ENCODE measurements at regions not wholly inside any gene's neighbourhood (a gene's known extent, or its start where the extent isn't known, plus 50 kb on each side); places are given as distances from the start of the nearest gene placed in this dataset.
"Not testable (repeated sequence)": the region's sequence is repeated elsewhere in the genome, so short reads cannot be mapped to it uniquely, and the experiment has no call there.

DNA sequence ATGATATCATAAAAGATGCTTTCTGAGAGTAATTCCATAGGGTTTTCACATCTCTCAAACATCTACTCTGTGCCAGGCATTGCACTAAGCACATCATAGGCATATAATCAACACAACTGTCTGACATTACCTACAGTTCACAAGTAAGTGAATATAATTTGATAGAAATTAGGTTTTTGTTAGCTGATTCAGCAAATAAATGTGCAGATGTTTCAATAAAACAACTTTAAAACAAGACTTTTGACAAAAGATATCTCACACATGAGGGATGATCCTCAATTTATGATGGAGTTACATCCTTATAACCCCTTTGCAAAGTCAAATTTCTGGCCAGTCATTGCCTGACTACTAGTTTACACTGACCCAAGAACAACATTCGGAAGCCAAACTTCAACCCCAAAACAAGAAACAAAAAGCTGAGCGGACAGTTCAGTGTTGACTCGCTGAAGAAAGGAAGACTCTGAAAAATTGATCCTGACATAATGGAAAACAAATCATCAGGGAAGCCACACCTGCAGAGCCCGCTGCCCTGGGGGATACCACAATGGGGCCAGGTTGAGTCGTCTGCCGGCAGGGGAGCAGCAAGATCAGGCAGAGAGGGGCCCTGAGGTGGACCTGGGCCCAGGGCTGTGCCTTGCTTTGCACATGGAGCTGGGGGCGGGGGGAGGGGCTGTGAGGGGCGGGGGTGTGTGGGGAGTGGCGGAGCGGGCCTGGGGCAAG is 739.2 kb upstream of the GJE1 start:
- no peak for DNase-seq (ENCODE audit: low read depth)

DNA sequence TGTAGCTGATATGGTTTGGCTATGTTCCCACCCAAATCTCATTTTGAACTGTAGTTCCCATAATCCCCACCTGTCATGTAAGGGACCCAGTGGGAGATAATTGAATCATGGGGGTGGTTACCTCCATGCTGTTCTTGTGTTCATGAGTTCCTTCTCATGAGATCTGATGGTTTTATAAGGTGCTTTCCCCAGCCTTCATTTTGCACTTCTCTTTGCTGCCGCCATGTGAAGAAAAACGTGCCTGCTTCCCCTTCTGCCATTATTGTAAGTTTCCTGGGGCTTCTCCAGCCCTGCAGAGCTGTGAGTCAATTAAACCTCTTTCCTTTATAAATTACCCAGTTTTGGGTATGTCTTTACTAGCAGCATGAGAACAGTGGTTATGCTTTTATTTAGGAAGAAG is 741.6 kb upstream of the GJE1 start:
- DNase-seq (ENCODE audit: low read depth), result not testable (repeated sequence)

DNA sequence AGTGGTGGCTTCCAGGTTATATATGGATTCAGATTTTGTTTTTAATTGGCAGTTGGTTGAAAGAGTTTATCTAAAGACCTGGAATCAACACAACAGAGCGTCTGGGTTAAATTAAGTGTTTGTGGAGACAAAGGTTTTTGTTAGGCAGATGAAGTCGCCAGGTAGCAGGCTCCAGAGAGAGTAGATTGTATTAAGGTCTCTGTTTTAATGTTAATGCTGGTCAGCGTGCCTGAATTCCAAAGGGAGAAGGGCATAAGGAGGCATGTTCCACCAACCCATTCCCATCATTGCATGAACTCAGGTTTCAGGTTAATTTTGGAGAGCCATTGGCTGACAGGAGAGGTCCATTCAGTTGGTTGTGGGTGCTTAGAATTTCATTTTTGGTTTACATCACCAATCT is 744.1 kb upstream of the GJE1 start:
- no peak for DNase-seq (ENCODE audit: low read depth)

DNA sequence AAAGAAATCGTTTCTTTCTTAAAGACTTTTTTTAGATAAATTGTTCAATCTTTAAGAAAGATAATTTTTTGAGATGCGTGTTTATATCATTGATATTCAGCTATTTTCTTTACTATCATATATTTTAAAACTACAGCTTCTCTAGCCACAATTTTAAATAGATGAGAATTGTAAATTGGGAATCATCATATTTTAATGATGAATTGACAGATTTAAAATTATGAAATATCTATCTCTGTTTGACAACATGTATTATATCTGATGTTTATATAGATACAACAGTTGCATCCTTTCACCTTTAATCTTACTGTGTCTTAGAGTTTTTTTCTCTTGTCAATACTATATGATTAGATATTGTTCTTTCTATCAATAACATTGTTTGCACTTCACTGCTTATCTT is 762.3 kb upstream of the GJE1 start:
- DNase-seq (ENCODE audit: low read depth), result no peak

DNA sequence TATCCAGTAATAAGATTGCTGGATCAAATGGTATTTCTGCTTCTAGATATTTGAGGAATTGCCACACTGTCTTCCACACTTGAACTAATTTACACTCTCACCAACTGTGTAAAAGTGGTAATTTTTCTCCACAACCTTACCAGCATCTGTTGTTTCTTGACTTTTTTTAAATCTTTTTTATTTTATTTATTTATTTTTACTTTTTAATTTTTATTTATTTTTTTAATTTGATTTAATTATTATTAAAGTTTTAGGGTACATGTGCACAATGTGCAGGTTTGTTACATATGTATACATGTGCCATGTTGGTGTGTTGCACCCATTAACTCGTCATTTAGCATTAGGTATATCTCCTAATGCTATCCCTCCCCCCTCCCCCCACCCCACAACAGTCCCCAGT is 765.9 kb upstream of the GJE1 start:
- DNase-seq (ENCODE audit: low read depth), result not testable (repeated sequence)

DNA sequence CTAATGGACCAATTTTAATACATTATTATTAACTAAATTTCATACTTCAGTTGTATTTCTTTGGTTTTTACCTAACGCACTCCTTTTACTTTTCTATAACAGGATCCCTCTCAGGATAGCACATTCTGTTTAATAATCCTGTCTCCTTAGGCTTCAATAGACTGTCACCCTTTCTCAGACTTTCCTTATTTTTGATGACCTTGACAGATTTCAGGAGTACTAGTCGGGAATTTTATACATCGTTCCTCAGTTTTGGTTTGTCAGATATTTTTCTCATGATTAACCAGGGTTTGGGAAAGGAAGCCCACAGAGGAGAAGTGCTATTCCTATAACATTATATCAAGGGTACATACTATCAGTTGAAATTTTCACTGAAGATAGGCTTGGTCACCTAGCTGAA is 768.0 kb upstream of the GJE1 start:
- no peak for DNase-seq (ENCODE audit: low read depth)

DNA sequence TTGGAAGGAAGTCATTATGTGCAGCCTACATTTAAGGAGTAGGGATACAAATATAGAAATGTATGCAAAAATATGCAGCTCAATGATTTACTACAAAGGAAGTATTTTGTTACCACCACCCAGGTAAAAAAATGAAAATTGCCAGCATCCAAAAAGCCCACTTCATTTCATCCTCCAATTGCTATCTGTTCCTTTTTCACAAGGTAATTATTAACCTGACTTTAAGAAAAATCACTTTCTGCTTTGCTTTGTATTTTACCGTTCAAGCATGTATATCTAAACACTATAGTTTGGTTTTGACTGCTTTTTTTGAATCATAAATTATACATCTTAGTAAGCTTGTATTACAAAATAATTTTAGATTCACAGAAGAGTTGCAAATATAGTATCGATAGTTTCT is 768.5 kb upstream of the GJE1 start:
- no peak for DNase-seq (ENCODE audit: low read depth)

DNA sequence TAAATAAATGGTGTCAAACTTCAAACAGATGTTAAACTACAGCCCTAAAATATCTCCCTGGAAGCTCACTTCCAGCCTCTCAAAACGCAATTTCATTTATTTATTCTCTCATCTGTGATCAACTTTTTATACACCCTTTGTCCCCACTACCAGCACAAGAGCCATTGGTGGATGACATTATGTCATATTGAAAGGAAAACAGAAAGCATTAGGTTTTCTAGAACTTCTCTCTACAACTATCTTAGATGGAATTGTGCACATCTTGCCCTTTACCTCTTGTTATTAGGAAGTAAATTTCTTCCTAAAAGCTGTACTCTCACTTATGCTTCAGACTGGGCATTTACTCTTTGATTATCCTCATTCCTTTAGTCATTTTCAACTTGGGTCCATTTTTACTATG is 771.2 kb upstream of the GJE1 start:
- DNase-seq (ENCODE audit: low read depth), result no peak

DNA sequence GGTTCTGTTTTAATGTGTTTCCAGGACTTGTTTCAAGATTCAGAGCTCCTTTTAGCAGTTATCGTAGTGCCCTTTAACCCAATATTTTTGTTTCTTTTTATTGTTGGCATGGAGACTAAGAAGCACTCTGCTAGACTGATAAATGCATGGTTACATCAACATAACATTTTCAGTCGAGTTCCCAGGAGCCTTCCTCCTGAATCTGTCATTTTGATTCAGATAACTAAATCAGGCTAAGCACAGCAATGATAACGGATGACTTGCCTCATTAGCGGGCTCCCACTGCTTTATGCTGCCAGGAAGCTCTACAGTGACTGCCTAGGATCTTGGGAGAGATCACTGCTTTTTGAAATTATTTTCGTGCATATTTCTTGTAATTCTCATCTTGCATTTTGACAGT is 772.8 kb upstream of the GJE1 start:
- DNase-seq (ENCODE audit: low read depth), result no peak

DNA sequence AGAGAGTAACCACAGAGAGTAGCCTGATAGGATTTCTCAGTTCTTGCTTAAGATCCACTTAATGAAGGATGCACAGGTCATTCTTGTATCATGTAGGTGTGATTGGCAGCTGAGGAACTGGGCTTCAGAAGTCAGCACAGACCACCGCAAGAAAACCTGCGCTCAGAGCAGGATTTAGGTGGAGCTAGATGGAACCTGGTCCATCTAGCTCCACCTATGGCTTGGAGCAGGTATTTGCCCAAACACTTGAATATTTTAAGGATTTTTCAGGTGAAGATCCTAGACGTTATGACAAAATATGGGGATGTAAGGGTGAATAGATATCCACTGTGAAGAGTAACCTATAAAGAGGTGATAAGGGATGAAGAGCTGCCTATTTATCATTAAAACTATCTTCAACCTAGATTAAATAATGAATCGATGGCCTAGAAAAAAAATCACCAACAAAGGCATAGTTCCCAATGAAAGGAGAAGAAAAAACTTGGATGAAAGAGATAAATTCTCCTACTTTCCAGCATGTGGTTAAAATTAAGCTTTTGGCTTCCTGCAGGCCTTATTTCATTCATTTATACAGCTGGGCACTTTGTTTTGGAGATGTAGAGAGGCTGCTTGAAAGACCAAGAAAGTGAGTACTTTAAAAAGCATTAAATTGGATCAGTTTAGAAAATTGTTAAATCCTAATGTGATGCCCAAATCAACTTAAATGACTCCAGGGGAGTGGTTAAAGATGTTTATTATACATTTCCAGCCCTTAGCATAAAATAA is 778.4 kb upstream of the GJE1 start:
- no peak for DNase-seq (ENCODE audit: low read depth)

DNA sequence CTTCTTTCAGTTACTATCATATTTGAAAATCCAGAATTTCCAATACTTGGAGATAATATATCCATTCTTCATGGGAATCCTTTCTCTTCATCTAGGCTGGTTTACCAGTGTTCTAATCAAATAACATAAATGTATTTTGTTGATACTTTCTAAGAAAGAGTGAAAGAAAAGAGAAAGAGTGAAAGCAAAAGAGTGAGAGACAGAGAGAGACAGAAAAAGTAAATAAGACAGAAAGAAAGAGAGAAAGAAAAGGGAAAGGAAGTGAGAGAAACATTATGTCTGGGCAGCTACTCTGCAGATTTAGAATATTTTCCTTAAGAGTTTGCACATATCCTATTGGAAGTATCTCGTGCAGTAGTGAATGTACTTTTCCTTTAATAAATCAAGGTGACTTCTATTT is 781.0 kb upstream of the GJE1 start:
- DNase-seq (ENCODE audit: low read depth), result no peak

DNA sequence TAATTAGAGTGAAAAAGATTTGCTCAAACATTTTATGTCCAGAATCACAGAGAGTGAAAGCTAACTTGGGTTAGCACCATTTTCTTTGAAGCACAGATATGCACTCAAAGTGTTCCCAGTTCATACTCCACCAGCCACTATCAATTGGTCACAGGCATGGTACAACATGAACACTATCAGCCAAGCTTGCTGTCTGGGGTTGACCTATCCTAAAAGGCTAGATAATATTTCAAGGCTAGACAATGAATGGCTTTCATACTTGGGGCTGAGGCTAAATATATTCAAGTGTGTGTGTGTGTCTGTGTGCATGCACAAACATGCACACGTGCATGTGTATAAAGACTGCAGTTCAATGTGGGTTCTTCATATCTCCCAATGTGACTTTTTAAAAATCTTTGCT is 783.0 kb upstream of the GJE1 start:
- no peak for DNase-seq (ENCODE audit: low read depth)

DNA sequence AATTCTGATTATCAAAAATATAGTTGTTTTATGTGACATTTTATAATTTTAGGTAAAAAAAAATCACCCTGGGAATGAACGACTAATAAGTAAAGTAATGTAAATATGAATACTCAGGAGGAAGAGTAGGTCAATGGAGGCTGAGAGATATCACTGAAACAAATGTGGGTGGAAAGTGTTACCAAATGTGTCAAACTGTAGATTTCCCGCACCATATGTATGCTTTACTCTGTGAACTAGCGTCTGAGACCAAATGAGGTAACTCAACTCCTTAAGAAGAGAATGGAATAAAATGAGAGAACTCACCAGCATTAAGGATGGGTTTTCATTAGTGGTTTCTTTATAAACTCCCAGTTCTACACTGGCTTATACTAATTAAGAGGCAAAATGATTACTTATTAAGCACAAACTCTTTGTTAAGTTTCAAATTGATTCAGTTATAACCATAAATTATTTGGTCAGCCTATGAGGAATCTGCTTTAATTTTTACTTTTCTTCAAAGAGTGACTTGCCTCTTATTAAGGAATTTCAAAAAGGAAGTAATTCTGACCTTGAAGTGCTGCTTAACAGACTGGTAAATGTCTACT is 784.7 kb upstream of the GJE1 start:
- no peak for DNase-seq (ENCODE audit: low read depth)

DNA sequence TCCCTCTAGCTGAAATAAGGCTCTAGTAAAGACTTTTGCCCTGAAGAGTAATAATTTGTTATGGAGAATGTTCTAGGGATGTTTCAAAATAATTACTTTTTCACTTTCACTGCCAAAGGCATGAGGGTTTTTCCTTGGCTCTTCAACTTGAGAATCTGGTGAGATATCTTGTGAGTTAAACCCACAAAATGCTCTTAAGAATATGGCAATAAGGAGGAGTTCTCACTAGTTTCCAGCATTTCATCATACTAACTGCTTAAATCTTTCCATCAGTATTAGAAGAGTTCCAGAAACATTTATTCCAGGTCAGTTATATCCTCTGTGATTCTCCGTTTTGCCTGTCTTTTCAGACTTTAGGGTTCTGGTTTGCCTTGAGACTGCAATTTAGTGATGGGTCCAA is 785.6 kb upstream of the GJE1 start:
- no peak for DNase-seq (ENCODE audit: low read depth)

DNA sequence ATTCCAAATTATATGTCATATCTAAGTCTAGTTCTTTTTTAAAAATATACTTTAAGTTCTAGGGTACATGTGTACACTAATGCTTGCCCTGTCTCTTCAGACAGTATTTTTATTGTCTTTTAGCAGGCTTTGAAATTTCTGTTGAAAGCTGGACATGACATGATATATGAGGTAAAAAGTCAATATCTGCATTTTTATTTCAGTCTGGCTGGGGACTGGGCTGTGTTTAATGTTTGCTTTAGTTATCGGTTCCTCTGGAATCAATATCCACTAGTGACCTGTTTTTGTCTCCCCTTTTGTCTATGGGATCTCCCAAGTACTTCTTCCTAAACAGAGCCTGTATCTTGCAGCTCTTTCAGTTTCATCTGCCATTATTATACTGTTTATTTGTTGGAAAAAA is 786.2 kb upstream of the GJE1 start:
- no peak for DNase-seq (ENCODE audit: low read depth)

DNA sequence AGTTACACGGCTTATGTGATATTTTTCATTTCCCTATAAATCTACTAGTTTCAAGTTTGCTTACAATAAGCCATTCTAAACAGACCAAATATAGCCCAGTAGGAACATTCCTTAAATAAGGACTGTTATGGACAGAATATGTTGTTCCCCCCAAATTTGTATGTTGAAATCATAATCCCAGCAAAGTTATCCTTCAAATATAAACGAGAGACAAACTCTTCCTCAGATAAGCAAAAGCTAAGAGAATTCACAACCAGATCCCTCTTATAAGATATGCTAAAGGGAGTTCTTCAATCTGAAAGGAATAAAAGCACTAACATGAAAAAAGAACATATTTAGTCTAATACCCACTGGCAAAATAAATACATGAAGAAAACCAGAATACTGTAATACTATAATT is 795.5 kb upstream of the GJE1 start:
- DNase-seq (ENCODE audit: low read depth), result no peak

DNA sequence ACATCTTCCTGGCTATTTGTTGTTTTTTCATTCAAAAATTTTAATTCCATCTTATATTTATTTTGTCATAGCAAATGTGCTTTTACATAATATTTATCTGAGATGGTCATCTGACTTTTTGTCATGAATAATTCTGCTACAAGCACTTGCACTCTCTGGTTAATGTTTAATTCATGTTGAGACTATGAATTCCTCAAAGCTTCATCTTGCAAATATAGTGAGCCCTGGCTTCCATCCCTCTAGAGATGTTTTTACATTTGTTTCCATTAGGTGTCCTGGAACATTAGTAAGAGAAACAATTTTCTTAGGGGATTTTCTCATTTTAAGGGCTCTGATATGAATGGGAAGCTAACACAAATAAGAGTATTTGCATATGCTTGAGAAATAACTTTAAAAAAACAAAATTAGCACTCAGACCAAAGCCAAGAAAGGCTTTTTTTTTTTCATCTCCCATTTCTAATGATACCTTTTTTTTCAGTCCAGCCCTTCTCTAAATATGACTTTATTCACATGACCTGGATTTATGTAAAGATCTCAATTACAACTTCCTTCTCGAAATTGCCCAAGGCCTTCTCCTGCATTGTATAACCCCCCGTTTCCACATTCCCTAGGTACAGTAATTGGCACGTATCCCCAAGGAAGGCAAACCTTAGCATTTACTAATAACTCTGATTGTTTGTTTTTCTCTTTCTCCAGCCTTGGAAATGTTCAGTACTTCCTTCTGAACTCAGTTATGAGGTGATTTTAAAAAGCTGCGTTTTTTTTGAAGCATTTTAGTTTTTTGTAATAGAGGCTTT is 797.0 kb upstream of the GJE1 start:
- DNase-seq (ENCODE audit: low read depth), result no peak

DNA sequence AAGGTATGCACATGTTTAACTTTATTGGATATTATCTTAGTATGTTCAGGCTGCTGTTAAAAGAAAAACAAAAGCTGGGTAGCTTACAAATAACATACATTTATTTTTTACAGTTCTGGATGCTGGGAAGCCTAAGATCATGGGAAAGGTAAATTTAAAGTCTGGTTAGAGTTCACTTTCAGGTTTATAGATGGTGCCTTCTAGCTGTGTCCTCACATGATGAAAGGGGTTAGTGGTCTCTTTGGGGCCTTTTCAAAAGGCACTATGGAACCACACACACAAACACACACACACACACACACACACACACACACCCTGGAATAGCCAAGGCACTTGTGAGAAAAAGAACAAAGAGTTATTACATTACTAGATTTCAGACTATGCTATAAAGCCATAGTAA is 805.8 kb upstream of the GJE1 start:
- no peak for DNase-seq (ENCODE audit: low read depth)

DNA sequence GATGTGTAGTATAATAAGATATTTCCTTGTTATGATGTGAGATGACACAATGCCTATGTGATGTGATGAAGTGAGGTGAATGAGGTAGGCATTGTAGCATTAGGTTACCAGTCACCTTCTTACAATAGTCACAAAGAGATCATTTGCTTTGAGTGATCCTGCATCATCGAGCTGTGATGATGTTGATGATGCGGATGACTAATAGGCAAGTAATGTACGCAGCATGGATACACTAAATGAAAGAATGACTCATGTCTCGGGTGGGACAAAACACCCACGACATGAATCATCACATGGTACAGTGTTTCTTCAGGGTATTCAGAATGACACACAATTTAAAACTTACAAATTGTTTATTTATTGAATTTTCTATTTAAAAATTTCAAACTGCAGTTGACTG is 806.3 kb upstream of the GJE1 start:
- DNase-seq (ENCODE audit: low read depth), result peak; percentile 30

DNA sequence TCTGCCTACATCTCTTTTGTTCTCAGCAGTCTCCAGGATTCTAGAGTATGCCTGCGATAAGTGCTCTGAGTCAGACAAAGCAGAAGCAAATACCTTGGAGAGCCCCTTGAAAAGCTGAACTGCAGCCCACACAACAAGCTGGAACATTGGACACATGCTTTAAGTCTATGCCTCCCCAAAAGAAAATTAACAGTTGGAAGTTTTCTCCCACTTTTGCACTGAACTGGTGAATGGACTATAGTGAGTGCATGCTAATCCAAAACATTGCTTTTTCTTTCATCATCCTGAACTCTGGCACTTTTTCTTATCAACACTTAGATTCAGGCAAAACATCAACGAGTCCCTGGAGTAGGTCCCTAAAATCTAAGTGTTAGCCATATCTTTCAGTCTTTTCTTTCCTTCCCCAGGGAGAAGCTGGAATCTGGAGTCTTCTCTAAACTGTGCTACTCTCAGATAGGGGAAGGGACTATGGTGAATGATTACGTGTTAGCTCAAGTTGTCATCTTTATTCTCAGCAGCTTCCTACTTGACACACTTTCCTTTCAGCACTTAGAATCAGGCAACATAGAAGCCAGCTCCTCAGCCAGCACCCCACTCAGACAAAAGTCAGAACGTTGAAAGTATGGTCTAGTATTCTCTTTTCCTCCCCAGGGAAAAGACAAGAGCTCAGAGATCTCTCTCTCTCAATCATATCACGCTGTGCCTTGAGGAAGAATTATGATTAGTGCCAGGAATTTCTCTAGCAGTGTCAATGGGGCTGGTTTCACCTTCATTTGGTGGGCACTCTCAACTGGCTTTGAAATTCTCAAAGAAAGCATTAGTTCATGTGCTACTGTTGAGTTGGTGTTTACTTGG is 811.0 kb upstream of the GJE1 start:
- DNase-seq (ENCODE audit: low read depth), result no peak

DNA sequence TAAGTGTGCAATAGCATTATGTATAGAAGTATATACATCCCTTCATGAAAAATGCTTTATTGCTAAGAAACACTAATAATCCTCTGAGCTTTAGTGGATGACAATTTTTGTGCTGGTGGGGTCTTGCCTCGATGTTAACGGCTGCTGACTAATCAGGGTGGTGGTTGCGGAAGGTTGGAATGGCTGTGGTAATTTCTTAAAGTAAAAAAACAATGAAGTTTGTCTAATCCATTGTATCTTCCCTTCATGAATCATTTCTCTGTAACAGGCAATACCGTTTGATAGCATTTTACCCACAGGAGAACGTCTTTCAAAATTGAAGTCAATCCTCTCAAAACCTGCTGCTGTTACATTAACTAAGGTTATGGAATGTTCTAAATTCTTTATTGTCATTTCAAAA is 816.5 kb upstream of the GJE1 start:
- DNase-seq (ENCODE audit: low read depth), result no peak

DNA sequence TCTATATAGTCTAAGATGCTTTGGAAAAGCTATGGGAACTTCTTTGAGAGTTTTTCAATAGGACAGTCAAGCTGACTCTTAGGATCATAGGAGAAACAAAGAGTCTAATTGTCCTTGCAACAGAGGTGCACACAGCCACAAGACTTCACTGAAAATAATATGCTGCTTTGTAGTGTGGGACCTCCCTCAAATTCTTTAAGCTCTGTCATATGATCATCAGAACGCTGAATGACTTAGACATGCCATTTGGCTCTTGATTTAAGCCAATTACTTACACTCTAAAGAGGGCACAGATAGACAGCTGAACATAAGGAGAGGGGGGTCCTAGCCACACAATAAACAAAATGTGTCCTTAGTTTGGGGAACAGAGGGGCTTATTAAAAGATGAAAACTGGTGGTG is 818.7 kb upstream of the GJE1 start:
- no peak for DNase-seq (ENCODE audit: low read depth)
